GM19452 (cell line): ENCODE measurements at regions not wholly inside any gene's neighbourhood (a gene's known extent, or its start where the extent isn't known, plus 50 kb on each side); places are given as distances from the start of the nearest gene placed in this dataset.

ENCODE experiments used
- ATAC-seq: cut with Tn5 transposase; IDR thresholded peaks from one replicate; pipeline ENCODE4 v1.9.1; 2021; ENCODE audit not compliant: unreplicated experiment

DNA sequence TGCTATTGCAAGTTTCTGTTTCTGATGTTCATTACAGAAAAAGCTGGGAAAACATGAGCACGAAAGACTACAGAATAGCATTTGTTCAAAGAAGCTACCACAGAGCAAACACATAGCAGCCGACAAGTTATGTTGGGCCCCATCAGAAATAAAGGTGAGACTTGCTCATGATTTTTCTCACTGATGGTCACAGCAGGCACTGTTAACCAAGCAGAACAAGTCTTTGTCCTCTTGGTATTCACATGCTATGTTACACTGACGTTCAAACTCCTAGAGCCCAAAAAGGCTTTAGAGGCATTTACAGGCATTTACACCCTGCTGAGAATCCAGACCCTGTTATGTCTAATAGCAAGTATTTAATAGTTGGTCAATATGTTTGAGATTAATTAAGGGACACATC, 235.0 kb upstream of the HNMT start:
- no peak for ATAC-seq

- no peak for ATAC-seq
Observed at GRCh38 chr2:137737559-137737958, 226.7 kb upstream of the HNMT start.

DNA sequence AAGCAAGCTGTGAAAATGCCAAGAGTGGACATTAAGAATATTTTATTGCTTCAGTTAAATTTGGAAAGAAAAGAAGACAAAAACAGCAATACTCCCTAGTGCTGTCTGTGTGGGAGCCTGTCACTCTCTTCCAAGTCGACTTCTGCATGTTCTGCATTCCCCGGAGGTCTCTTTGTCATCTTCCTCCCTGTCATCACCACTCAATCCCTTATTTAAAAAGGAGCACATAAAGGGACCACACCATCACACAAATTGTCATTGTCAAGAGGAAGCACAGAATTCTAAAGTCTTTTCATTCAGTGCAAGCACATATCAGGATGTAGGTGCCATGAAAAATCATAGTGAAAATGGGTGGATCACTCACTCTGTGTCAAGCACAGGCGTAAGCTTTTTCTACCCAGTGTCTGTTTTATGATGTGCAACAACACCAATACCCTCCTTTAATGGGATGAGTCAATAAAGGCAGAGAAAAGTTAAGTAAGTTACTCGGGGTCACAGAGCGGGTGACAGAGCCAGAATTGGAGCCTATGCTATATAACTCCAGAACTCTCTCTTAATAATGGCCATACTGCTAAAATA, 222.4 kb upstream of the HNMT start:
- no peak for ATAC-seq

- no peak for ATAC-seq
Observed at GRCh38 chr2:137747509-137747908, 216.8 kb upstream of the HNMT start.

DNA sequence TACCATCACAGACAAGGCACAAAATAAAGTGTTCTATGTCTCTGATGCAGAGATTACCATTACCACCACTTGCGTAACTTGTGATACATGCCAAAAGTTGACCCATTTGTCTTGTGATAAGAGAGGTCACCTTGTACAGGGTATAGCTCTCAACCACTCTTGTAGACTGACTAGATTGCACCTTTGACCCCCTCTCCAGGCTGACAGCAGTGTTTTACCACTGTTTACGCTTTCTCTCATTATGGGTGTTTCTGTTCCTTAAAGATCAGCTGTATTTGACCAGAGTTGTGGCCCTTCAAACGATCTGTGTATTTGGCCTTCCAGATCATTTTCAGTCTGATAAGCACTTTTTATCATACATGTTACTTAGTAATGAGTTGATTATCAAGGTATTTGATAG, 215.7 kb upstream of the HNMT start:
- ATAC-seq: no peak

GRCh38 chr2:137764646-137765045, 199.6 kb upstream of the HNMT start:
- ATAC-seq: no peak

GRCh38 chr2:137769406-137769805, 194.9 kb upstream of the HNMT start:
- no peak for ATAC-seq

- no peak for ATAC-seq
Observed at GRCh38 chr2:137770166-137770565, 194.1 kb upstream of the HNMT start.

GRCh38 chr2:137771064-137771463, 193.2 kb upstream of the HNMT start:
- ATAC-seq: no peak

DNA sequence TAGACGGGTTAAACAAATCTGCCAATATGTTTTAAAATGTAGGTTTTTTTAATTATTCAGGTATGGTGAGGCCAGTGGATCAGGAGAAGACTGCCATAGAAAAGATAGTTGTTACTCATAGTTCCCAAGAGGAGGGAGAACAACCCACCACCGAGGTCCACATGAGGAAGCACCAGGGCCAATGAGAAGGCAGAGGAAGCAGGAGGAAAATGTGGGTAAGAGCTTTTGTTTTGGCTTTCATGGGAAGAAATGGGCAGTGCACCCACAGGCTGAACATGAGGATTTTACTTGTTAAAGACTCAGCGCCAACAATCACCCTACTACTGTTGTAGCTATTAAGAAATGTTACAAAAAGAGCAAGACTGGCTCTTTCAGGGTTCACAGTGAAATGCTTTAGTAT, 191.8 kb upstream of the HNMT start:
- no peak for ATAC-seq

- ATAC-seq: no peak
Observed at GRCh38 chr2:137775529-137775928, 188.7 kb upstream of the HNMT start.

DNA sequence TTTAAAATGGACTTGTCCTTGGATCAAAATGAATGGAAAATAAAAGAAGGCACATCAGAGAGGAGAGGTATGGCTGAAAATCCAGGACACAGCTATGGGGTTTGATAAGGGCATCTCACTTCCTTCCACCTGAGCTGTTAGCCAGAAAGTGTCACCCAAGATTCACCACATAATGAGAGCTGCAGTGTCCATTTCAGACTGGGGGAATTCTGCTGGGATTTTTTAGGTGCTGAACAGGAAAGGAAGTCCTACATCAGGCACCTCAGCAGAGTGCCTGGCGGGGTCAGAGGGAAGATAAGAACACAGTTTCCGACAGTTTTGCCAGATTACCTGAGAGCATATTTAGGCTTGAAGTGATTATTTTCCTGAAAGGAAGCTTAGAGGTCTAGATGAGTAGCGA, 187.6 kb upstream of the HNMT start:
- ATAC-seq: no peak

GRCh38 chr2:137797641-137798040, 166.6 kb upstream of the HNMT start:
- peak; percentile 60 for ATAC-seq

- no peak for ATAC-seq
Observed at GRCh38 chr2:137799600-137799999, 164.7 kb upstream of the HNMT start.

GRCh38 chr2:137800386-137800785, 163.9 kb upstream of the HNMT start:
- ATAC-seq: no peak

GRCh38 chr2:137801228-137801627, 163.0 kb upstream of the HNMT start:
- no peak for ATAC-seq

DNA sequence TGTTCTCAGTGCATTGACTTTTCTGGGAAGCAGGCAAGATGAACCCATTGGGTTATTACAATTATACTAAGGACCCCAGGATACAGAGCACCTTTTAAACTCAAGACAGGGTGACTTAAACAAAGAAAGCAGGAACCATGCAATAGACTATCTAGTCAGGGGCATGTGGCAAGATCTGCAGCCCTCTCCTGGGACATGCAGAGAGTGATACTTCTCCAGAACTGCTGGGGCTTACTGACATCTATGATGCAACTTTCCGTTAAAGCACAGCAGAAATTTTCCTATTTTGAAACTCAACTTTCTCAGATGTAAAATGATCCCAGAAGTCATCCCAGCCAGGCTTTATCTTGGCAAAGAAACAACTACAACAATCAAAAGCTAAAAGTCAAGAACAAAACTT, 162.2 kb upstream of the HNMT start:
- no peak for ATAC-seq

GRCh38 chr2:137806068-137806805, 158.0 kb upstream of the HNMT start:
- ATAC-seq: no peak

- ATAC-seq: no peak
Observed at GRCh38 chr2:137809252-137809651, 155.0 kb upstream of the HNMT start.

DNA sequence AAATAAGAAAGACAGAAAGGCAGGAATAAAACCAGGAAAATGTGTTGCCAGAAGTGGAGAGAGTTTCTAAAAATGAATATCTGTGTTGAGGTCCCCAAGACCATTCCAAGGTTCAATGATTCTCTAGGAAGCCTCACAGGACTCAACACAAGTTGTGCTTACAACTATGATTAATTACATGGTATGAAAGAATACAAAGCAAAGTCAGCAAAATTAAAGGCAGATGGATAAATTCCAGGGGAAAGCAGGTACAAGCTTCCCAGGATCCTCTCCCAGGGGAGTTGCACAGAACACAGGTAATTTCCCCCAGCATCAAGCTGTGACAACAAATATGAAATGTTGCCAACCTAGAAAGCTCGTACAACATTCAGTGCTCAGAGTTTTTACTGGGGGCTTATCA, 154.4 kb upstream of the HNMT start:
- ATAC-seq: no peak

DNA sequence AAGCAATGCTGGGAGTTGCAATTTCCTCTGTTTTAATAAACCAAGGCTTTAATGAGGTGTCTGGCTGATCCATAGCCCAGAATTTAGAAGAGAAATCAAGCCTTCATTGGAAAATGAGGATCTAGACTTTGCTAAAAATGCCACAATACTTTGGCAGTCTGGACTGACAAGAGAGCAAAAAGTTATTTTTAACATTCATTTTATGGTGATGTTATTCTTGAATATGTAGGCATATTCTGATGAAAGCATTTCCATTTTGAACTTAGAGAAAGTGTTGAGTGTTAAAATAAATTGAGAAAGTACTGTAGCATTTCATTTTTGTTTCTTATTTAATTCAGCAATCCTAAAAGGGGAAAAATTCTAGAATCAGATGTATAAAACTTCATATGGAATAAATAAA, 151.8 kb upstream of the HNMT start:
- ATAC-seq: no peak

DNA sequence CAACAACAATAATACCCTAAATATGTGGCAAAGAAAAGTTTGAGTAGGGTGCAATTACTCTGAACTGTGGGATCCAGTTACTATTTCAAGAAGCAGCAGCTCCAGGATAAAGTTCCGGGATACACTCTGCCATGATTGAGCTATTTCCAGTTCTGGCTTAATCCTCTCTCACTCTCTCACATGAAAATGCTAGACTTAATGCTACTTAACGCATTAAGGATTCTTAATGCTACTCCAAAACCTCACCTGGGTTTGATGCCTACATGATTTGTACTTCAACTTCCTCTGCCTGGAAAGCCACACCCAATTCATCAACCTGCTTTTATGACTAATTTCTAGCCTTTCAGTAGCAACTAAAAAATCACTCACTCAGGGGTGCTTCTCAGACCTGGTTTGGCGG, 151.1 kb upstream of the HNMT start:
- no peak for ATAC-seq

- ATAC-seq: no peak
Observed at GRCh38 chr2:137817058-137817457, 147.2 kb upstream of the HNMT start.
